PC-9 (cell line): ENCODE measurements at regions not wholly inside any gene's neighbourhood (a gene's known extent, or its start where the extent isn't known, plus 50 kb on each side); places are given as distances from the start of the nearest gene placed in this dataset.

Source experiments
- BruUV-seq: library from RNA; stranded (reverse); fragments of 400-500 nt; replicated peaks from 2 replicates; lab custom pipeline; 2021; lab: Mats Ljungman, UMichigan
- CTCF ChIA-PET: fragments of 300-600 bp; sonication (Branson Sonifier 250); formaldehyde crosslinking; loops from one replicate; lab custom pipeline; 2022; ENCODE audit warnings: antibody characterized with exemption; lab: Charles Lee
- POLR2A ChIA-PET: fragments of 300-600 bp; sonication (Branson Sonifier 250); formaldehyde crosslinking; loops from one replicate; lab custom pipeline; 2022; ENCODE audit warnings: antibody characterized with exemption; ENCODE audit not compliant: unreplicated experiment; lab: Charles Lee
- DNase-seq, 2 experiments: peaks; one replicate each; pipeline versions ENCODE4 v3.0.0 to v3.0.0-alpha.2; 2015 to 2022; ENCODE audit warnings: mixed read lengths in 1 of 2
- H2AFZ ChIP-seq: fragments of 200-600 bp; sonication (generic); 2 replicates; pipeline ENCODE4 v1.8.1; 2017; ENCODE audit warnings: antibody characterized with exemption
- H3F3A ChIP-seq: fragments of 200-600 bp; sonication (generic); 2 replicates; pipeline ENCODE4 v1.8.1; 2017; ENCODE audit warnings: antibody characterized with exemption, mild to moderate bottlenecking, low read depth; ENCODE audit not compliant: insufficient read depth
- H3K27ac ChIP-seq: fragments of 200-600 bp; sonication (generic); 2 replicates; pipeline ENCODE4 v1.6.1; 2016; ENCODE audit warnings: mixed run types
- H3K27me3 ChIP-seq: fragments of 200-600 bp; sonication (generic); 2 replicates; pipeline ENCODE4 v1.6.1; 2016; ENCODE audit warnings: low read depth, mixed run types; ENCODE audit not compliant: insufficient read depth
- H3K36me3 ChIP-seq: fragments of 200-600 bp; sonication (generic); 2 replicates; pipeline ENCODE4 v1.6.1; 2016; ENCODE audit warnings: low read depth, mixed run types
- H3K4me1 ChIP-seq: fragments of 200-600 bp; sonication (generic); replicated peaks from 2 replicates; pipeline ENCODE4 v1.6.1; 2016; ENCODE audit warnings: mixed run types; ENCODE audit not compliant: insufficient read depth
- H3K4me2 ChIP-seq: fragments of 200-600 bp; sonication (generic); 2 replicates; pipeline ENCODE4 v1.6.1; 2017; ENCODE audit warnings: mixed run types
- H3K4me3 ChIP-seq: fragments of 200-600 bp; sonication (generic); 2 replicates; pipeline ENCODE4 v1.6.1; 2016; ENCODE audit warnings: mixed run types
- H3K79me2 ChIP-seq: fragments of 200-600 bp; sonication (generic); 2 replicates; pipeline ENCODE4 v1.6.1; 2017; ENCODE audit warnings: low read depth, mixed run types
- H3K9me2 ChIP-seq: fragments of 200-600 bp; sonication (generic); 2 replicates; pipeline ENCODE4 v1.8.1; 2017; ENCODE audit warnings: mild to moderate bottlenecking; ENCODE audit not compliant: insufficient read depth
- H3K9me3 ChIP-seq: fragments of 200-600 bp; sonication (generic); 2 replicates; pipeline ENCODE4 v1.8.1; 2016; ENCODE audit warnings: low read depth; ENCODE audit not compliant: insufficient read depth
- H4K20me1 ChIP-seq: fragments of 200-600 bp; sonication (generic); 2 replicates; pipeline ENCODE4 v1.8.1; 2017; ENCODE audit not compliant: insufficient read depth
- CTCF ChIP-seq: fragments of 200-600 bp; sonication (generic); conservative IDR thresholded peaks from 2 replicates; pipeline ENCODE4 v1.6.1; 2017; ENCODE audit warnings: mixed run types, antibody characterized with exemption, mild to moderate bottlenecking, moderate library complexity
- EZH2 ChIP-seq: fragments of 200-600 bp; sonication (generic); IDR thresholded peaks from 2 replicates; pipeline ENCODE4 v1.8.0; 2017; ENCODE audit warnings: antibody characterized with exemption, low read depth
- intact Hi-C: fragments of 100-400 bp; cut with micrococcal nuclease; formaldehyde crosslinking; loops from one replicate; pipeline ENCODE4 v1.10.0; 2022; ENCODE audit not compliant: unreplicated experiment

GRCh38 chr15:96395687-96396086 is 65.2 kb downstream of the NR2F2 start:
- no peak overlapping the region for H3K4me2 ChIP-seq
- ChIA-PET CTCF (no interaction called here), POLR2A (no interaction called here)
- TF ChIP-seq CTCF (no peak), EZH2 (no peak)
- H3K27me3 ChIP-seq, result no peaks in the 10 kb centered on the region
- no peaks in the 10 kb centered on the region for H3K4me1 ChIP-seq
- no peaks in the 10 kb centered on the region for H3K9me3 ChIP-seq
- no peak overlapping the region for H3K27ac ChIP-seq
- H2AFZ ChIP-seq, result no peak overlapping the region
- no peaks in the 10 kb centered on the region for H3K36me3 ChIP-seq
- H4K20me1 ChIP-seq, result no peaks in the 10 kb centered on the region
- no peaks in the 10 kb centered on the region for H3K79me2 ChIP-seq
- H3K4me3 ChIP-seq, result no peak overlapping the region
- DNase-seq, result no peak
- BruUV-seq, result no TSS peak
- no peaks in the 10 kb centered on the region for H3F3A ChIP-seq
- H3K9me2 ChIP-seq, result 0 out of 2 replicates have a peak, but pooled peaks cover 5% of the 10 kb centered on the region
- intact Hi-C loops, result no loop called here

- H3K9me2 ChIP-seq, result no peaks in the 10 kb centered on the region
- no TSS peak for BruUV-seq
- no peaks in the 10 kb centered on the region for H3K27me3 ChIP-seq
- H3K79me2 ChIP-seq, result no peaks in the 10 kb centered on the region
- no peak overlapping the region for H3K4me2 ChIP-seq
- intact Hi-C loops, result no loop called here
- no peaks in the 10 kb centered on the region for H3K36me3 ChIP-seq
- H3F3A ChIP-seq, result no peaks in the 10 kb centered on the region
- DNase-seq, result no peak
- no peak overlapping the region for H3K4me3 ChIP-seq
- no peaks in the 10 kb centered on the region for H3K4me1 ChIP-seq
- H2AFZ ChIP-seq, result no peak overlapping the region
- H3K9me3 ChIP-seq, result no peaks in the 10 kb centered on the region
- POLR2A ChIA-PET, result no interaction called here
- H4K20me1 ChIP-seq, result no peaks in the 10 kb centered on the region
- TF ChIP-seq EZH2, result no peak
- TF ChIP-seq CTCF, result no peak
- no peak overlapping the region for H3K27ac ChIP-seq
- CTCF ChIA-PET, result no interaction called here
These were observed 68.3 kb downstream of the NR2F2 start for GRCh38 chr15:96398776-96399175.

- intact Hi-C loops, result no loop called here
- ChIA-PET CTCF (no interaction called here), POLR2A (no interaction called here)
- H4K20me1 ChIP-seq, result no peaks in the 10 kb centered on the region
- H3K4me3 ChIP-seq, result no peak overlapping the region
- no peaks in the 10 kb centered on the region for H3K4me1 ChIP-seq
- no peaks in the 10 kb centered on the region for H3K9me2 ChIP-seq
- H3K4me2 ChIP-seq, result no peak overlapping the region
- H3F3A ChIP-seq, result no peaks in the 10 kb centered on the region
- H3K27ac ChIP-seq, result no peak overlapping the region
- H2AFZ ChIP-seq, result no peak overlapping the region
- DNase-seq, result no peak
- no peak for TF ChIP-seq EZH2
- TF ChIP-seq CTCF, result no peak
- H3K79me2 ChIP-seq, result no peaks in the 10 kb centered on the region
- no peaks in the 10 kb centered on the region for H3K36me3 ChIP-seq
- no peaks in the 10 kb centered on the region for H3K27me3 ChIP-seq
- no peaks in the 10 kb centered on the region for H3K9me3 ChIP-seq
- BruUV-seq, result no TSS peak
These were observed 71.9 kb downstream of the NR2F2 start for GRCh38 chr15:96402403-96402802.
